Epithelial cell of esophagus (primary cell): ENCODE measurements at regions not wholly inside any gene's neighbourhood (a gene's known extent, or its start where the extent isn't known, plus 50 kb on each side); places are given as distances from the start of the nearest gene placed in this dataset.

Experiments
- DNase-seq: peaks from one replicate; pipeline ENCODE4 v3.0.0; 2010; ENCODE audit warnings: low read depth
- H3K4me3 ChIP-seq: 2 replicates; pipeline ENCODE4 v1.5.1; 2011; ENCODE audit warnings: mild to moderate bottlenecking, low read length, control low read depth
- TF ChIP-seq, protein P1 (sequence below): IDR thresholded peaks from 2 replicates; pipeline ENCODE4 v1.5.1; 2011; ENCODE audit warnings: low read depth, mild to moderate bottlenecking, low read length, control low read depth, inconsistent platforms; ENCODE audit not compliant: insufficient read depth; ENCODE audit errors: missing control alignments

DNA sequence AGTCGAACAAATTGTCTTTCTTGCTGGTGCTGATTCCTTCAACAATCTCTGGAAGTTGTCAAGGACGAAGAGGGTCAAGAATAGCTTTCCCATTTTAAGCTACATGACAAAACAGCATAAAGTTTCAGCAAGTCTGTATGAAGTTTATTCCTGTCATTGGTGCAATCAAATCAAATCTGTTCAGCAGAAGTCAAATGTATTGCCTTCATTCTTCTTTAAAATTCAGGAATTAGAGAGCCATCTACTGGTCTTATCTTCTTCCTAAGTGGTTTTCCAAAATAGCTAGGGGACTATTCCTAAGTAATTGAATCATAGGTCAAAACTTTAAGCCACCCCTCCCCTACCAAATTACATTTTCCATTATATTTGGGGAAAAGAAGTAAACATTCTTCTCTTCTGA is 990.2 kb downstream of the GALC start:
- H3K4me3 ChIP-seq, result no peak overlapping the region
- no peak for DNase-seq
- TF ChIP-seq, protein P1, sequence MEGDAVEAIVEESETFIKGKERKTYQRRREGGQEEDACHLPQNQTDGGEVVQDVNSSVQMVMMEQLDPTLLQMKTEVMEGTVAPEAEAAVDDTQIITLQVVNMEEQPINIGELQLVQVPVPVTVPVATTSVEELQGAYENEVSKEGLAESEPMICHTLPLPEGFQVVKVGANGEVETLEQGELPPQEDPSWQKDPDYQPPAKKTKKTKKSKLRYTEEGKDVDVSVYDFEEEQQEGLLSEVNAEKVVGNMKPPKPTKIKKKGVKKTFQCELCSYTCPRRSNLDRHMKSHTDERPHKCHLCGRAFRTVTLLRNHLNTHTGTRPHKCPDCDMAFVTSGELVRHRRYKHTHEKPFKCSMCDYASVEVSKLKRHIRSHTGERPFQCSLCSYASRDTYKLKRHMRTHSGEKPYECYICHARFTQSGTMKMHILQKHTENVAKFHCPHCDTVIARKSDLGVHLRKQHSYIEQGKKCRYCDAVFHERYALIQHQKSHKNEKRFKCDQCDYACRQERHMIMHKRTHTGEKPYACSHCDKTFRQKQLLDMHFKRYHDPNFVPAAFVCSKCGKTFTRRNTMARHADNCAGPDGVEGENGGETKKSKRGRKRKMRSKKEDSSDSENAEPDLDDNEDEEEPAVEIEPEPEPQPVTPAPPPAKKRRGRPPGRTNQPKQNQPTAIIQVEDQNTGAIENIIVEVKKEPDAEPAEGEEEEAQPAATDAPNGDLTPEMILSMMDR, result no peak

DNA sequence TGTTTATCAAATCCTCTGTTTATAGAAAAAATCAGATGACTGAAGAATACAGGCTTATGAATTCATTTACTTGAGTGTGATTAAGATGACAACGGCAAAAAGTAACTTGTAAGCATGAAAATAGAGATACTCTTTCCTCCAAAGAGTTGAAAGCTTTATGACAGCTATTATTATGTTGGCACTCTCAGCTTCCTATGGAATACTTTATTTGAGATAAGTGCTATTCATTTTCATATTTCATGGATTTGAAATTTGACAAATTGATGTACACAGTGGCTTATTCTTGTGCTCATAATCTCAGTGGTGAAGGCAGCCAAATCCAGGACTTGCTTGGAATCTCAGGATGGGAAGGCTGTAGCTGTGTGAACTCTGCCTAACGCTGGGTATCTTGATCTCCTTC is 991.6 kb downstream of the GALC start:
- DNase-seq, result no peak
- no peak overlapping the region for H3K4me3 ChIP-seq
- TF ChIP-seq, protein P1, result no peak

DNA sequence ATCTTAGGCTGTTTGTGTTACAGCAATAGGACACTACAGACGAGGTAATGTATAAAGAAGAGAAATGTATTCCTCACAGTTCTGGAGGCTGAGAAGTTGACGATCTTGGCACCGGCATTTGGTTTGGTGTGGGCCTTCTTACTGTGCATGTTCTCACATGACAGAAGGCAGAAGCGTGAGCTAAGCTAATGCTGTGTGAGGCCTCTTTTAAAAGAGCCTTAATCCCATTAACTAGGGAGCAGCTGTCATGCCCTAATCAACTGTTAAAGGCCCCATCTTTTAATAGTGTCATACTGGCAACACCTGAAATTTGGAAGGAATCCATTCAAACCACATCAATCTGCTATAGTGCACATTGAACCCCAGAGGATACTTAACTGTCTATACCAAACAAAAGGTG is 992.9 kb downstream of the GALC start:
- TF ChIP-seq, protein P1, result no peak
- H3K4me3 ChIP-seq, result no peak overlapping the region
- no peak for DNase-seq

DNA sequence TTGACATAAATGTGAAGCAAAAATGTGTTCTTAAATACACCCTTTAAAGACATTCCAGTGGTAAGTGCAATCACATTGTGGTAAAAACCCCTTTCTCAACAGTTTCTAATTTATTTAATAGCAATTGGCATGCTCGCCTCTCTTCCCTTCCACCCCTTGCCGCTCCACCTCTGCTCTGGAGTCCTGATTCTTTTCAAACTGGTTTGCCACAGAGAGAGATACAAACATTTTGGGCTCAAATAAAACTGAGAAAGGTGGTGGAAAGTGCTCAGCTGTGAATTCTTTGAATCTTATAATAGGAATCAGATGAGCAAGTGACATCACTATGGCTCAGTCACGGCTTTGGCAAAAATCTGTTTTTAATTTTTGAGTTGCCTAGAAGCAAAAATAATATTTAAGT is 993.9 kb downstream of the GALC start:
- no peak overlapping the region for H3K4me3 ChIP-seq
- no peak for DNase-seq
- TF ChIP-seq, protein P1, result no peak

DNA sequence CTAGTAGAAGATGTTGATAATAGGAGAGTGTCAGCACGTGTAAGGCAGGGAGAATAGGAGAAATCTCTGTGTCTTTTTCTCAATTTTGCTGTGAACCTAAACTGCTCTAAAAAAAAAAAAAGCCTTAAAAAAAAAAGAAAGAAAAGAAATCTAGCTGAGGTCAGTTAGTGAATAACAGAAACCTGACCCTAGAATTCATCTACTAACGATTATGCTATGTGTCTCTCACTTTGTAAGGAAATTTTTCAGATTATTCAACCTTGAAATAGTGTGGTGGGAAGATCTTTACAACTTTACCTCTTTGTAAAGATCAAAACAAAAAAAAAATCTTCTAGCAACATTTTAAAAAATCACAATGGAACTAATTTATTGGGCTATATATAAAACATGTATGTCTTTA is 995.7 kb downstream of the GALC start:
- no peak overlapping the region for H3K4me3 ChIP-seq
- DNase-seq, result no peak
- TF ChIP-seq, protein P1, result no peak

DNA sequence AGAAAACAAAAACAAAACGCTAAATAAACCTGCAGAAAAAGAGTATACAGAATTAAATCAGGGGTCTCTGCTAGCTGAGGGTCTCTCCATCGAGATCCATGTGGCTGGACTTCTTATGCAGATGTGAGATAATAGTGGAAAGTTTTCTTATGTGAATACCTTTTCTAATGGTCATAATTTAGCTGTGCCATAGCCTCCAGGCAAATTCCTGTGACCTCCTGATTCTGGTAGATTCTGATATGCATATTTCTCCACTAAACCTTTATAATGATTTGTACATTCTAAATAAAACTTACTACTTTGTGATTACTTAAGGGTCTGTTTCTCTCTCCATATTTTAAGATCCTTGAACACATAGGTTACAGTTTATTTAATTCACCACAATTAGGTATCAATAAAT is 1002.6 kb downstream of the GALC start:
- no peak overlapping the region for H3K4me3 ChIP-seq
- DNase-seq, result peak; percentile 19
- TF ChIP-seq, protein P1, result no peak

DNA sequence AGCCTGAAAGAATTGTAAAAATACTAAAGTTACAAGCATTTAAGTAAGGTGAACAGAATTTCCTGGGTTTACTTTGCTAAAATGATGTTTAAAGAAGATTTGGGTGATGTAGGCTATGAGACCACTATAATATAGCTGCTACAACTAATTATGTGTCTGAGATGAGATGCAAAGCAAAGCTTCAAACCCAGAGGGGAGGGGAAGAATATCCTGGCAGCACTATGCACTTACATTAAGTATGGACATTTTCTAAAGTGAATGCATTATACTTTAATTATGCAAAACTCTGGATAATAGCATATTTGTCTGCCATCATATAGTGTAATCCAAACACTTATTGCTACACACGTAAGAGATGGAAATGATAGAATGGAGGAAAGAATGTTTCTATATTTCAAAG is 1003.7 kb downstream of the GALC start:
- H3K4me3 ChIP-seq, result no peak overlapping the region
- DNase-seq, result no peak
- TF ChIP-seq, protein P1, result no peak
